ENCODE measurements at regions not wholly inside any gene's neighbourhood (a gene's known extent, or its start where the extent isn't known, plus 50 kb on each side); places are given as distances from the start of the nearest gene placed in this dataset.

GRCh38 chr10:10727812-10728211 lies 289.9 kb upstream of the CELF2 start:
- Histone ChIP-seq H3K27ac (no peak overlapping the region), H3K36me3 (no peaks in the 10 kb centered on the region), H3K4me1 (replicated peaks) (no peaks in the 10 kb centered on the region), H3K27me3 (replicated peaks; ENCODE audit: insufficient read depth) (no peaks in the 10 kb centered on the region), H3K9me3 (no peaks in the 10 kb centered on the region), H3K4me3 (no peak overlapping the region)
- DNase-seq (ENCODE audit: low spot score) = no peak
- no peak for TF ChIP-seq POLR2AphosphoS5 (IDR thresholded peaks at IDR 0.05)
- TF ChIP-seq CTCF (IDR thresholded peaks at IDR 0.05) = no peak
- TF ChIP-seq POLR2A (IDR thresholded peaks at IDR 0.05) = no peak
- whole genome bisulfite sequencing = 74% methylated on average over 5 of the region's 5 CpGs
- intact Hi-C loops (cut with DNase I) = no loop called here

GRCh38 chr10:10730471-10731043 lies 287.1 kb upstream of the CELF2 start:
- intact Hi-C loops (cut with DNase I) = no loop called here
- H3K27me3 ChIP-seq (replicated peaks; ENCODE audit: insufficient read depth) = no peaks in the 10 kb centered on the region
- H3K27ac ChIP-seq = no peak overlapping the region
- TF ChIP-seq POLR2A (IDR thresholded peaks at IDR 0.05) (no peak), CTCF (IDR thresholded peaks at IDR 0.05) (no peak), POLR2AphosphoS5 (IDR thresholded peaks at IDR 0.05) (no peak)
- DNase-seq (ENCODE audit: low spot score) = no peak
- no peaks in the 10 kb centered on the region for H3K4me1 ChIP-seq (replicated peaks)
- no peaks in the 10 kb centered on the region for H3K36me3 ChIP-seq
- WGBS = 87% methylated on average over 5 of the region's 5 CpGs
- H3K4me3 ChIP-seq = no peak overlapping the region
- no peaks in the 10 kb centered on the region for H3K9me3 ChIP-seq

GRCh38 chr10:10731366-10731765 lies 286.3 kb upstream of the CELF2 start:
- intact Hi-C loops (cut with DNase I) = no loop called here
- Histone ChIP-seq H3K4me1 (replicated peaks) (no peaks in the 10 kb centered on the region), H3K27ac (no peak overlapping the region), H3K36me3 (no peaks in the 10 kb centered on the region), H3K27me3 (replicated peaks; ENCODE audit: insufficient read depth) (no peaks in the 10 kb centered on the region), H3K9me3 (no peaks in the 10 kb centered on the region), H3K4me3 (no peak overlapping the region)
- no peak for TF ChIP-seq CTCF (IDR thresholded peaks at IDR 0.05)
- TF ChIP-seq POLR2A (IDR thresholded peaks at IDR 0.05) = no peak
- no peak for TF ChIP-seq POLR2AphosphoS5 (IDR thresholded peaks at IDR 0.05)
- DNase-seq (ENCODE audit: low spot score) = no peak
- 95% methylated on average over 2 of the region's 2 CpGs for WGBS

GRCh38 chr10:10734356-10735064 lies 283.2 kb upstream of the CELF2 start:
- Histone ChIP-seq H3K27me3 (replicated peaks; ENCODE audit: insufficient read depth) (no peaks in the 10 kb centered on the region), H3K4me3 (no peak overlapping the region), H3K9me3 (no peaks in the 10 kb centered on the region), H3K27ac (no peak overlapping the region), H3K4me1 (replicated peaks) (no peaks in the 10 kb centered on the region), H3K36me3 (no peaks in the 10 kb centered on the region)
- no peak for DNase-seq (ENCODE audit: low spot score)
- TF ChIP-seq POLR2A (IDR thresholded peaks at IDR 0.05) (no peak), CTCF (IDR thresholded peaks at IDR 0.05) (no peak), POLR2AphosphoS5 (IDR thresholded peaks at IDR 0.05) (no peak)
- intact Hi-C loops (cut with DNase I) = no loop called here
- 77% methylated on average over 5 of the region's 5 CpGs for WGBS

GRCh38 chr10:10745291-10745690 lies 272.4 kb upstream of the CELF2 start:
- 66% methylated on average over 6 of the region's 6 CpGs for WGBS
- TF ChIP-seq CTCF (IDR thresholded peaks at IDR 0.05) (no peak), POLR2A (IDR thresholded peaks at IDR 0.05) (no peak), POLR2AphosphoS5 (IDR thresholded peaks at IDR 0.05) (no peak)
- no peak overlapping the region for H3K4me3 ChIP-seq
- H3K36me3 ChIP-seq = no peaks in the 10 kb centered on the region
- DNase-seq (ENCODE audit: low spot score) = no peak
- H3K9me3 ChIP-seq = no peaks in the 10 kb centered on the region
- H3K27me3 ChIP-seq (replicated peaks; ENCODE audit: insufficient read depth) = no peaks in the 10 kb centered on the region
- no peaks in the 10 kb centered on the region for H3K4me1 ChIP-seq (replicated peaks)
- no peak overlapping the region for H3K27ac ChIP-seq
- intact Hi-C loops (cut with DNase I) = no loop called here
